ENCODE measurements at regions not wholly inside any gene's neighbourhood (a gene's known extent, or its start where the extent isn't known, plus 50 kb on each side); places are given as distances from the start of the nearest gene placed in this dataset.

GRCh38 chr17:73717690-73718089, 73.4 kb upstream of the SDK2 start:
- Histone ChIP-seq H3K23ac (ENCODE audit: insufficient read length) (no peak overlapping the region), H3K27me3 (replicated peaks in 1 of 4; ENCODE audit: control insufficient read depth in 3 of 4, extremely low read depth in 1 of 4, insufficient read depth in 3 of 4, low read length in 3 of 4) (no peaks in the 10 kb centered on the region; a peak in 2 of 7 replicates), H3K79me2 (ENCODE audit: control insufficient read depth in 1 of 2, insufficient read depth in 2 of 2, low read length in 2 of 2) (no peaks in the 10 kb centered on the region), H4K20me1 (replicated peaks in 1 of 2; ENCODE audit: control insufficient read depth in 1 of 2, insufficient read depth in 2 of 2, low read length in 2 of 2) (no peaks in the 10 kb centered on the region), H3K23me2 (ENCODE audit: low read depth, low read length) (peaks cover under 1% of the 10 kb centered on the region; the same call in 1 of the 2 replicates), H4K8ac (ENCODE audit: extremely low read depth, insufficient read depth, low read length) (no peak overlapping the region), H3K4me2 (ENCODE audit: insufficient read depth in 1 of 2, low read depth in 2 of 2, low read length in 2 of 2) (no peak overlapping the region), H3K4ac (replicated peaks; ENCODE audit: insufficient read length, low read depth, low read length) (no peak overlapping the region), H2BK12ac (ENCODE audit: low read depth, low read length) (no peak overlapping the region), H3K9me3 (ENCODE audit: insufficient read depth in 2 of 2, low read depth in 1 of 2, low read length in 1 of 2) (no peaks in the 10 kb centered on the region), H3K18ac (ENCODE audit: extremely low read depth, low read length) (no peak overlapping the region), H3K4me3 (ENCODE audit: extremely low read depth in 1 of 4, insufficient read depth in 2 of 4, low read depth in 3 of 4, low read length in 4 of 4) (no peak overlapping the region), H3K36me3 (ENCODE audit: control insufficient read depth in 2 of 4, insufficient read depth in 4 of 4, low read length in 3 of 4) (no peaks in the 10 kb centered on the region), H3K4me1 (replicated peaks in 1 of 4; ENCODE audit: control insufficient read depth in 3 of 4, insufficient read depth in 4 of 4, low read length in 3 of 4) (peaks cover 0 to 11% (median 2%) of the 10 kb centered on the region in 4 experiments; a peak in 5 of 7 replicates), H3K79me1 (ENCODE audit: low read depth, low read length) (no peaks in the 10 kb centered on the region), H4K91ac (replicated peaks; ENCODE audit: insufficient read length, low read length) (no peak overlapping the region), H3K9ac (replicated peaks in 1 of 4; ENCODE audit: extremely low read depth in 1 of 4, low read depth in 3 of 4, low read length in 3 of 4) (no peak overlapping the region), H3K14ac (ENCODE audit: insufficient read length) (no peak overlapping the region), H2BK20ac (ENCODE audit: low read length) (no peak overlapping the region), H3K56ac (replicated peaks; ENCODE audit: insufficient read length, low read depth, low read length) (no peak overlapping the region), H3K27ac (ENCODE audit: low read depth, low read length) (no peak overlapping the region), H2AK5ac (ENCODE audit: low read depth, low read length) (no peak overlapping the region), H2AFZ (ENCODE audit: low read length) (no peak overlapping the region), H2BK5ac (ENCODE audit: low read depth, low read length) (no peak overlapping the region), H4K5ac (ENCODE audit: insufficient read length, low read depth, low read length) (no peak overlapping the region), H2BK120ac (replicated peaks; ENCODE audit: low read depth, low read length) (no peak overlapping the region), H2BK15ac (ENCODE audit: low read length) (no peak overlapping the region)
- TF ChIP-seq POLR2AphosphoS5 (IDR thresholded peaks at IDR 0.05; ENCODE audit: low read depth, low read length) (no peak), USF2 (IDR thresholded peaks at IDR 0.05; ENCODE audit: low read length) (no peak), TAF1 (IDR thresholded peaks at IDR 0.05; ENCODE audit: low read depth, low read length) (no peak), KDM4A (IDR thresholded peaks at IDR 0.05; ENCODE audit: low read depth, low read length, severe bottlenecking) (no peak), MAFK (IDR thresholded peaks at IDR 0.05; ENCODE audit: low read depth, low read length) (no peak), MAX (IDR thresholded peaks at IDR 0.05) (no peak), KDM1A (IDR thresholded peaks at IDR 0.05; ENCODE audit: borderline replicate concordance, low read length) (no peak), ATF2 (IDR thresholded peaks at IDR 0.05; ENCODE audit: low read length) (no peak), SAP30 (IDR thresholded peaks at IDR 0.05; ENCODE audit: insufficient read depth, insufficient replicate concordance, low read length) (no peak), EGR1 (IDR thresholded peaks at IDR 0.05; ENCODE audit: borderline replicate concordance, low read depth, low read length) (no peak), SP4 (IDR thresholded peaks at IDR 0.05; ENCODE audit: low read length) (no peak)
- ChIA-PET POLR2A (ENCODE audit: partially characterized antibody) (no interaction called here), CTCF (ENCODE audit: partially characterized antibody) (interaction anchor here (0.9 to 7.3 kb wide), 4 partner anchors 8 to 353 kb away, joined by 3 to 56 read pairs (median 3); no protein-coding TSS in a partner anchor)
- DNase-seq (ENCODE audit: low read depth in 1 of 2, low spot score in 2 of 2) (no peak), FAIRE-seq (no peak)
- WGBS, 2 experiments (ENCODE audit: extremely low coverage in 1 of 2, insufficient coverage in 1 of 2, insufficient read length in 1 of 2, insufficient replicate concordance in 2 of 2, low coverage in 1 of 2, low lambda C conversion rate in 2 of 2, missing lambda C conversion rate in 1 of 2): 89% methylated on average over 5 of the region's 5 CpGs; no CpG with 5 or more reads in 1 of the 2 experiments
